ENCODE measurements at regions not wholly inside any gene's neighbourhood (a gene's known extent, or its start where the extent isn't known, plus 50 kb on each side); places are given as distances from the start of the nearest gene placed in this dataset.
"Not testable (repeated sequence)": the region's sequence is repeated elsewhere in the genome, so short reads cannot be mapped to it uniquely, and the experiment has no call there.

DNA sequence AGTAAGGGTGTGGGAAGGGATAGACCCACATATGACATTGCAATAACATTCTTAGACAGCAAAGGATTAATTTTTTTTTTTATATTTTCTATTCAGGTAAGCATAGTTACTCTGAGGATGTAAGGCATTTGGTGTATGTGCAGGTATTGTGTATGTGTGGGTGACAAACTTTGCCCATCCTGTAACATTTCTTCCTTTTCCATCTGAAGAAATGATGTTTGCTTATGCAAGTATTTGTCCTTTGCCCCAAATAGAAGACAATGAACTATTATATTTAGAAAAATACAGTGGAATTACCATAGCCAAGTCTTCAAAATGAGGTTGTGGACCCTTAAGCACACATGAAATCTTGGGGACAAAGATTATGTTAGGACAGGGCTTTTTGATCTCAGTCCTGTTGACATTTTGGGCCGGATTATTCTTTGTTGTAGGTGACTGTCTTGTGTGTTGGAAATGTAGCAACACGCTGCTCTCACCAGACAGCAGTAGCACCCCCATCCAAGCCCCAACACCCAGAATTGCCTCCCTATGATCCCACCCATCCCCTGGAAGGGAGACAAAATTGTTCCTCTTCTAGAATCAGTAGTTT lies 1244.7 kb downstream of the STIM2 start:
- no peak for DNase-seq

DNA sequence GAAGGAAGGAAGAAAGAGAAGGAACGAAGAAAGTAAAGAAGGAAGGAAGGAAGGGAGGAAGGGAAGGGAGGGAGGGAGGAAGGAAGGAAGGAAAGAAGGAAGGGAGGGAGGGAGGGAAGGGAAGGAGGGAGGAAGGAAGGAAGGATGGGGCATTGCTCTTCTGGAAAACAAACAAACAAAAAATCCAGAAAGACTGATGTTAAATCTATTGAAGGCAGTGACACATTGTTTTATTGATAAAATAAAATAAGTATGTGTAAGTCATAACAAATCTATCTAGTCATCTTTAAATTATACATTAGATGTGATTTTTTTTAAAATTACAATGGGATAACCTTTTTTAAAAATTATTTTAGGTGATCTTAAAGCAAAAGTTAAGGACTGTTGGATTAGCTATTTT lies 1245.5 kb downstream of the STIM2 start:
- no peak for DNase-seq

DNA sequence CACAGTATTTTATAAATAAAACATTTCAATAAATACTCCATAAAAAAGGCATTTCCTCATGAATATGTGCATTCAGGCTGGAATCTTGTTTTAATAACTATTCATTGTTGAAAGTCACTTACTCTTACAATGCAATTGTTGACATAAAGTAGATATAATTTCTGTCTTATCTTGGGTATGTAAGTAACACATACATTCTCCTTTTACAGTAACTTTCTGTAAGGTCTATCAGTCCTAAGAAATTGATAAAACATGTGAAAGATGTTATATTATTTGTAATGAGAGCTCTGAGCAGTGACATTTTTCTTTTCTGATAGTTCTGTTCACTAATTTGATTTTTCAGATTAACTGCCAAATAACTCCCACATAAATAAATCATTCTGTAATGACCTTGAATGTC lies 1249.2 kb downstream of the STIM2 start:
- no peak for DNase-seq

DNA sequence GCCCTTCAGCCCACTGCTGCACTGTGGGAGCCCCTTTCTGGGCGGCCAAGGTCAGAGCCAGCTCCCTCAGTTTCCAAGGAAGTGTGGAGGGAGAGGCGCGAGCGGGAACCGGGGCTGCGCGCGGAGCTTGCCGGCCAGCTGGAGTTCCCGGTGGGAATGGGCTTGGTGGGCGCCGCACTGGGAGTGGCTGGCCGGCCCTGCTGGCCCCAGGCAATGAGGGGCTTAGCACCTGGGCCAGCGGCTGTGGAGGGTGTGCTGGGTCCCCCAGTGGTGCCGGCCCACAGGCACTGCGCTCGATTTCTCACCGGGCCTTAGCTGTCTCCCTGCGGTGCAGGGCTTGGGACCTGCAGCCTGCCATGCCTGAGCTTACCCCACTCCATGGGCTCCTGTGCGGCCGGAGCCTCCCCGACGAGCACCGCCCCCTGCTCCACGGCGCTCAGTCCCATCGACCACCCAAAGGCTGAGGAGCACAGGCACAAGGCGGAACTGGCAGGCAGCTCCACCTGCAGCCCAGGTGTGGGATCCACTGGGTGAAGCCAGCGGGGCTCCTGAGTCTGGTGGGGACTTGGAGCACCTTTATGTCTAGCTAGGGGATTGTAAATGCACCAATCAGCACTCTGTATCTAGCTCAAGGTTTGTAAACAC lies 1252.2 kb downstream of the STIM2 start:
- DNase-seq = not testable (repeated sequence)

DNA sequence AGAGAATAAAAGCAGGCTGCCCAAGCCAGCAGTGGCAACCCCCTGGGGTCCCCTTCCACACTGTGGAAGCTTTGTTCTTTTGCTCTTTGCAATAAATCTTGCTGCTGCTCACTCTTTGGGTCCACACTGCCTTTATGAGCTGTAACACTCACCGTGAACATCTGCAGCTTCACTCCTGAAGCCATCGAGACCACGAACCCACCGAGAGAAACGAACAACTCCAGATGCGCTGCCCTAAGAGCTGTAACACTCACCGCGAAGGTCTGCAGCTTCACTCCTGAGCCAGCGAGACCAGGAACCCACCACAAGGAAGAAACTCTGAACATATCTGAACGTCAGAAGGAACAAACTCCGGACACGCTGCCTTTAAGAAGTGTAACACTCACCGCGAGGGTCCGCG lies 1252.9 kb downstream of the STIM2 start:
- DNase-seq = not testable (repeated sequence)

DNA sequence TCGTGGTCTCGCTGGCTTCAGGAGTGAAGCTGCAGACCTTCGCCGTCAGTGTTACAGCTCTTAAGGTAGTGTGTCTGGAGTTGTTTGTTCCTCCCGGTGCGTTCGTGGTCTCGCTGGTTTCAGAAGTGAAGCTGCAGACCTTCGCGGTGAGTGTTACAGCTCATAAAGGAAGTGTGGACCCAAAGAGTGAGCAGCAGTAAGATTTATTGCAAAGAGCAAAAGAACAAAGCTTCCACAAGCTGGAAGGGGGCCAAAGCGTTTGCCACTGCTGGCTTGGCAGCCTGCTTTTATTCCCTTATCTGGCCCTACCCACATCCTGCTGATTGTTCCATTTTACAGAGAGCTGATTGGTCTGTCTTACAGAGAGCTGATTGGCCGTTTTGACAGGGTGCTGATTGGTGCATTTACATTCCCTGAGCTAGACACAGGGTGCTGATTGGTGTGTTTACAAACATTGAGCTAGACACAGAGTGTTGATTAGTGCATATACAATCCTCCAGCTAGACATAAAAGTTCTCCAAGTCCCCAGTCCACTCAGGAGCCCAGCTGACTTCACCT lies 1256.0 kb downstream of the STIM2 start:
- not testable (repeated sequence) for DNase-seq

DNA sequence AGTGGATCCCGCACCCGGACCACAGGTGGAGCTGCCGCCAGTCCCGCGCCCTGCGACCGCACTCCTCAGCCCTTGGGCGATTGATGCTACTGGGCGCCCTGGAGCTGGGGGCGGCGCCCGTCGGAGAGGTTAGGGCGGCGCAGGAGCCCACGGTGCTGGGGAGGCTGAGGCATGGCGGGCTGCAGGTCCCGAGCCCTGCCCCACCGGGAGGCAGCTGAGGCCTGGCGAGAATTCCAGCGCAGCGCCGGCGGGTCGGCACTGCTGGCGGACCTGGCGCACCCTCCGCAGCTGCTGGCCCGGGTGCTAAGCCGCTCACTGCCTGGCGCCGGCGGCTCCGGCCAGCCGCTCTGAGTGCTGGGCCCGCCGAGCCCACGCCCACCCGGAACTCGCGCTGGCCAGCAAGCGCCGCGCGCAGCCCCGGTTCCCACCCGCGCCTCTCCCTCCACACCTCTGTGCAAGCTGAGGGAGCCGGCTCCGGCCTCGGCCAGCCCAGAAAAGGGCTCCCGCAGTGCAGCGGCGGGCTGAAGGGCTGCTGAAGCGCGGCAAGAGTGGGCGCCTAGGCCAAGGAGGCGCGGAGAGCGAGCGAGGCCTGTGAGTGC lies 1256.5 kb downstream of the STIM2 start:
- DNase-seq = no peak

DNA sequence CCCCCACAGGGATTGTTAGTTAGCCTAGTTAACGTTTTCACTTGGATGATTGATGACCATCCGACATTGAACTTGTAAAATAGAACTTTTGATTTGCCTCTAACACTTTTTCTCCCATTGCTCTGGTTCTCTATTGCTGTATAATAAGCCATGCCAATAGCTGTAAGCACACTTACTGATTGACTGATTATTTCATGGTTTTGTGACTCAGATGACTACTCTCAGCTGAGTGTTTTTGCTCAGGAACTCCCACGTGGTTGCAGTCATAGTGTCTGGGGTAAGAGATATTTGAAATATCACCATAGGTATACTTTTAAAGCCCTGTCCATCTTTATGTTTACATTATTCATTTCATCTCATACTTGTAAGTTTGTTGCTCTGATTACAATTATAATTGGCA lies 1285.5 kb downstream of the STIM2 start:
- no peak for DNase-seq

DNA sequence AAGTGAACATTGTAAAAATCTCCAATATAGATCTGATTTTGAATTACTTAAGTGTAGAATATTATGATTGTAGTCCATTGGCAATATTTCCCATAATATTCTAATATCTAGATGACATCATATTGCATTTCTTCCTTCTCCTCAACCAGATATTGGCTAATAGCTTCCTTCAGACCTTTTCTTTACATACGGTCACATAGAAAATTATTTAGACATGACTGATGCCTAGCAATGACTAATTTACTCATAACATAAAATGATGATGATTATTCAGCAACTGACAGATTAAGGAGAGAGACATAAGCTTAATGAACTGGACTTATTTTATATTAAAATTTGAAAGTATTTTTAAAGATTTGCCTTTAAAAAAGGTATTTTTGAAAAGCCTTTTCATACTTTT lies 1287.6 kb downstream of the STIM2 start:
- DNase-seq = no peak

DNA sequence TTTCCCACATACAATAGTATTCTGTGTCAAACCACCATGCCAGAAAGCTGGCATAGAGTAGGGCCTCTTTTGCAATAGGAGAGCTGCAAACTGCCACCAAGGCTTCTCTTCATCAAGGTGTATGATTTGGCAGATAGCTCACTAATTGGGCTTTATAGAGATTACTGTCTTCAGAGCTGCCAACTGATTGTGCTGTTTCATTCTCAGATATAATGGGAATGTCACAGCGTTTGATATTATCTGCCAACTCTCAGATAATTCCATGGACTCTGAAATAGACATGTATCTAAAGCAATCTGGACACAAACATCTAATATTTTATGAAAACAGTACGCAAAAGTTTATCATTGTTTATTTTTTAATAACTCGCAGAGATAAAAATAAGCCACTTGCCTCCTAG lies 1289.1 kb downstream of the STIM2 start:
- DNase-seq = no peak

DNA sequence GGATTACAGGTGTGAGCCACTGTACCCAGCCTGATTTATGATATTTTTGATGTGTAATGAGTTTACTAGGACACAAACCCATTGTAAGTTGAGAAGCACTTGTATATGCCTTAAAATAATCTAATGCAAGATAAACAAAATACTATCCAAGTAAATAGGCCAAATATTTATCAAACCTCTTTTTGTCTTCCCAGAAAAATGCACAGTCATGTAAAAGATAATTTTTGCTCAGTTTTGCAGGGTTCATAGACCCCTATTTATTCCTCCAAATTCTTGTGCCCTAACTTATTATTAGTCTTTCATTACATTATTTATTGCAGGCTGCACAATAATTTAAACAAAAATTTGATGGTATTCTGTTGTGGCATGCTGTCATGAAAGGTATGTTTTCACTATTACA lies 1290.7 kb downstream of the STIM2 start:
- DNase-seq = no peak

DNA sequence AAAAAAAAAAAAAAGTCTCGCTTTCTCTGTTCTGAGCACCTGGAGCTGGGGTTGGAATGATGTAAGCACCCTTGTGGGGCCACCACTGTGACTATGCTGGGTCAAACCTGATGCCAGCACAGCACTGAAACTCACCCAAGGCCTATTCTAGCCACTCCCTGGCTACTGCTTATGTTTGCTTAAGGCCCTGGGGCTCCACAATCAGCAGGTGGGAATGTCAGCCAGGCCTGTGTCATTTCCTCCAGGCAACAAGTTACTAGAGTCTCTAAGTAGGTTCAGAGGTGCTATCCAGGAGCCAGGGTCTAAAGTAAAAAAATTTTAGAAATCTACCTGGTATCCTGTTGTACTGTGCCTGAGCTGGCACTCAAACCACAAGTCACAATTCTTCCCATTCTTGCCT lies 1306.8 kb downstream of the STIM2 start:
- no peak for DNase-seq

DNA sequence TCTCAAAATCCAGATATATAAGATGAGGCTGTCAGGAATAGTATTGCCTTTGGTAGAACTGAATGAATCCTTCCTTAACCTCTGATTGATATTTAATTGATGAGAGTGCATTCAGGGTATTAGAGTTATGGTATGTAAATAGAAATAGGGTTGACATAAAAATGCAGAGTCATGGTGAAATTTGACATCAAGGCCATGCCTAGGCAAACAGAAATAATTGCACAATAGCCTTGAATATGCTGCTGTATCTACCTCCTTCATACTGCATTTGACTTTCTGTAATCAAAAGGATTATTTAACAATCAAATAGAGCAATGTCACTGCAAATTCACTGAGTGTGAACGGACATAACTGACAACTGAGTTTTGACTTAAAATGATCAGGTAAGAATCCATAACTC lies 1316.3 kb downstream of the STIM2 start:
- no peak for DNase-seq

DNA sequence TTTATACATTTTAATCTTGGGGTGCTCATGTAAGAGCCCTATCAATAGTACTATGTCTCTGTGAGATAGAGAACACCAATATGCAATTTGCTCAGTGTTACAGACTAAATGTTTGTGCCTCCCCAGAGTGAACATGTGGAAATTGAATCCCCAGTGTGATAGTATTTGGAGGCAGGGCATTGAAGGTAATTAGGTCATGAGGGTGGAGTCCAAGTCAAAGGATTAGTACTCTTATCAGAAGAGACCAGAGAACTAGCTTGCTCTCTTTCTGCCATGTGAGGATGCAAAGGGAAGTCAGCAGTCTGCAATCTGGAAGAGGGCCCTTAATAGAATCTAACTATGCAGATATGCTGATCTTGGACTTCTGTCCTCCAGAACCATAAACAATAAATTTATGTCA lies 1317.0 kb downstream of the STIM2 start:
- no peak for DNase-seq

DNA sequence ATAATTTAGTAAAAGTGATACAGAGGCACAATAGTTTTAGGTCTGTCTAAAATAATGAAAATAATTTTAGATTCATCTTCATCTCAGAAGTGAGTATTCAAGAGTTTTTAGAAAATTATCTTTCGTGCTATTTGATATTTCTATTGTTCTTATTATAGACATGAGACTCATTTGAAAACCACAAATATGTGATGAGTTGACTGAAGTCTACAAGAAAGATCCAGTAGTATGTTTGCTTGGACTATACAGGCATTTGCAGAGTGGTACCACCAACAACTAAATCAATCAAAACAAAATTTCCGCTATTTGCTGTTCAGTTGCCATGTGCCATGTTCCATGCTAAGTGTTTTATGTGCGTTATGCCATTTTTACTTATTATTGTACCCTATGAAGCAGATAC lies 1318.5 kb downstream of the STIM2 start:
- DNase-seq = no peak

DNA sequence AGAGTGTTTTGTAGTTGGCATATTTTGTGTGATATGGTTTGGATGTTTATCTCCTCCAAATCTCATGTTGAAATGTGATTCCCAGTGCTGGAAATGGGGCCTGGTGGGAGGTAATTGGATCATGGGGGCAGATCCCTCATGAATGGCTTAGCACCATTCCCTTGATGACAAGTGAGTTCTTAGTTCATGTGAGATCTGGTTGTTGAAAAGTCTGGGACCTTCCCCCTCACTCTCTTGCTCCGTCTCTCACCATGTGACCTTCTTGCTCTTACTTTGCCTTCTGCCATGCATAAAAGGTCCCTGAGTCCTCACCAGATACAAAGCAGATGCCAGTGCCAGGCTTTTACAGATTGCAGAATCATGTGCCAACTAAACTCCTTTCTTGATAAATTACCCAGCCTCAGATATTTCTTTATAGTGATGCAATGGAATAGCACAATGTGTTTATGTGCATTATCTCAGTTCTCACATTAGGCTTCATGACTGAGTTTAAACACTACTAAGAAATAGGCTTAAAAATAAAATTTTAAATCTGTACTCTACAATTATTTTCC lies 1348.8 kb downstream of the STIM2 start:
- no peak for DNase-seq

DNA sequence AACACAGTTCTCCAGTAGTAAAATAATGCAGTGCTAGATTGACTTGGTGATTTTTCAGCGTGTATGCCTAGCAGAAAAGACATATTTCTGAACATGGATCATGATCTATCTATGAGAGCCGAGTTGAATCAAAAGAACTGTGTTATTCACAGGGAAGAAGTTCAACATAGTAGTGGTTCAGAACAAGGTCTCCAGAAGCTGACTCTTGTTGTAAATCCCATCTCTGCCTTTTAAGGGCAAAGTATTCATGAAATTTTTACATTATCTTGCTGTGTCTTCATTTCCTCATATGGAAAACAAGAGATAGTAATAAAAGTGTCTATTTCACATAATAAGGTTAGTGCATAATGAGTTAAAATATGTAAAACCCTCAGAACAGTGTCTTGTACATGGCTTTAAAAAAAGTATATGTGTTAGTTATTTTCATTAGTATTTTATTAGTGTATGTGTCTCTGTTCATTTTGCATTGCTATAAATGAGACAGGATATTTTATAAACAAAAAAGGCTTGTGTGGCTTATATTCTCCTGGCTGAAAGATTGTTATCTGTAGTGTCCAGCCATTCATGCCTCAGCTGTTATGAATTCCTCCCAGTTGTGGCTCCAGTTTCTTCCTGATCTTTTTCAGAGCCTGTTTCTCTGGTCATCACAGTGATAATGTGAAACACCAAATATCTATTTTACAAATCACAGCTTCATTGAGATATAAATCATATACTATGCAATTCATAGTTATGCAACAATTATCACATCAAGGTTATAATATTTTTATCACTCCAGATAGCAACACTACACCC lies 1351.2 kb downstream of the STIM2 start:
- DNase-seq = peak; percentile 48

DNA sequence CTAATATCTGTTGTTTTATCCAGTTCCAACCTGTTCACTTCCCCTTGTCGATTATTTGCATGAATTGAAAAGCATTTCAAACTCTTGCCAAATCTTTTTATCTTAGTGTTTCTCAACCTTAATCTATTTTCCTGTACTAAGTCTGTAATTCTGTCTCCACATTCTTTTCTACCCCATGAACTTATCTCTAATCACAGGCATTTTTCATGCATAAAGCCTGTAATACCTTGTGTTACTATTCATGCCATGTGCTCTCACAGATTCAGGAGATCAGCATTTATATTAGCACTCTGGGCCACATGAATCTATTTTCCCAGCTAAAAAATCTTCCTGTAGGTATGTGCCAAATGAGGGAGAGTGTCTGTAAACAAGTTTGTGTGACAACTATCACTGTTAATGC lies 1360.9 kb downstream of the STIM2 start:
- DNase-seq = no peak

DNA sequence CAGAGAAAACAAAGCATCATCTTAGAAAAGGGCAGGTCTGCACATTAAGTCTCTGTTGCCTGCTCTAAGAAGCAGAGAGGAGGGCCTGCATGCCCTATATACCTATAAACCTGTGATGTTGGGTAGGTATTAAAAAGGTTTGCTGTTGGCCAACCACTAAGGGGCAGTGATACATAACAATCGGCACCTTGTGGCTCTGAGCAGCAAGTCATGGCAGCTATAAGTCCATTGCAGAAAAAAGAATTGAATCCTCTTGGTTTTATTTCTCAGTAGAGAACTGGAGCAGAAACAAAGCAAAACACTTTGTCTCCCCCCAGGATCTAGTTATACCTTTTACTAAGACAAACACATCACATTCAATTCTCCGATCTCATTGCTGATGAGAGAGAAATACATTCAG lies 1364.4 kb downstream of the STIM2 start:
- peak; percentile 53 for DNase-seq

DNA sequence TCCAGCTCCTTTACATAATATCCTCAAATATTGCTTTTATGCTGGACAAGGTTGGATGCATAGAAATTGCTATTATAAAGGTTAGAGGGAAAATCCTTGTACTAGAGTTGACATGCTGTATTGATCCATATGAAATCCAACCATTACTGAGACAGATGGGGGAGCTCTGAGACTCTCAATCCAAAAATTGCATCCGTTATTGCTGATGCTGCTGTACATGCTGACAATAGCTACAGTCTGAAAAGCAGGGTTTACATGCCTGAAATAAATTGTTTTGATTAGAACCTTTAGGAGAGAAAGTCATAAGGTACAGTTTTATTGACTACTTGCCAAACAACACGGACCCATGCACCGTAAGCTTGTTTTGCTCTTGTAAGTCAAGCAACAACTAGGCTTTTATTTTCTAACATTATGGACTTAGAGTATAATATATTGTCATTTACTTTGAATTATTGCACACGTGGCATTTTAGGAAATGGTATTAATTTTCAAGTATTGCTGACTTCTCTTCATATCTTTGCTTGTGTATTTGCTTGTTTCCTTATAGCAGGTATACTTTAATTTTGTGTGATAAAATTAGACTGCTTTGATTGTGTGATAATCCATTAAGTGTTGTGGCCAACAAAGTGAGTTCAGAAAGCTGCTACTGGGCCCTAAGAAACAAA lies 1365.2 kb downstream of the STIM2 start:
- peak; percentile 46 for DNase-seq

DNA sequence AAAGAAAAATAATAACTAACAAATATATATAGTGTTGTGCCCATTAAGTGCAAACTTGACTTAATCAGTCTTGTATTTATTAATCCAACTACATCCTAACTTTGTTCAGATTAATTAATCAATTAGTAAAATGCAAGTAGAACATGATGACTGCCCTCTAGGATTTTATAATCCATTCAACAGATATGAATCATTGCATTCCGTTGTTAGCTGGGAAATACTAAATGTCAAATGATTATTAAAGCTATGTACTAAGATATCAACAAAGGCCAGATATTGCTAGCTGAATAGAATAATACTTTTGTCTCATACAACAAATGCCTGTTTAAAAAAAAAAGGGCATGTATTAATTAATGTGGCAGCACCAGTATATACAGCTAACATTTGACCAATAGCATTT lies 1366.3 kb downstream of the STIM2 start:
- DNase-seq = no peak

DNA sequence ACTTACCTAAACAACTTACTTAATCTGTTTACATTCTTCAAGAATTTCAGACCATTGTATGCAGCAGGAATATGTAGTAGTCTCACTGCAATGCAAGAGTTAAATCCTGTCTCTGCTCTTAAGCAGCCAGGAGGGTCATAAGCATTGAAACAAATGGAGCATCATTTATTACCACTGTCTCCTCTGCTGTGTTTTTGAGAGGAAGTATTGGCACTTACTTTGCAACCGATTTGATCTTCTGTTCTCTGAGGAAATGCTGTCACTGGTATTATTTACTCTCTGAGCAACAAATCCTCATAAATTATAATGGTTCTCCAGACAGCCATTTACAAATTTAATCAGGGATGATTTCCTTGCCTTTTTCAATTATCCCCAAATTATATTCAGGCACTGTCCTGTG lies 1367.1 kb downstream of the STIM2 start:
- DNase-seq = no peak
